Keratinocyte (primary cell): ENCODE measurements at regions not wholly inside any gene's neighbourhood (a gene's known extent, or its start where the extent isn't known, plus 50 kb on each side); places are given as distances from the start of the nearest gene placed in this dataset.
A peak's percentile ranks its signal among the peaks of the same experiment; 100 is the strongest.

ENCODE experiments used
- EZH2 ChIP-seq: IDR thresholded peaks from one replicate; pipeline ENCODE4 v1.6.1; 2012; ENCODE audit warnings: inconsistent platforms, mild to moderate bottlenecking, low read length, moderate library complexity
- TF ChIP-seq, protein P1 (sequence below), 3 experiments: IDR thresholded peaks in 1 of 3; conservative IDR thresholded peaks in 1 of 3; optimal IDR thresholded peaks in 1 of 3; 2 replicates in 2 of 3; 3 replicates in 1 of 3; pipeline versions ENCODE3 to v1.5.1; 2011; ENCODE audit warnings: low read length in 3 of 3, mild to moderate bottlenecking in 3 of 3, moderate library complexity in 2 of 3, control low read depth in 1 of 3, inconsistent platforms in 1 of 3; ENCODE audit not compliant: insufficient read depth in 2 of 3; ENCODE audit errors: extremely low read depth in 1 of 3

DNA sequence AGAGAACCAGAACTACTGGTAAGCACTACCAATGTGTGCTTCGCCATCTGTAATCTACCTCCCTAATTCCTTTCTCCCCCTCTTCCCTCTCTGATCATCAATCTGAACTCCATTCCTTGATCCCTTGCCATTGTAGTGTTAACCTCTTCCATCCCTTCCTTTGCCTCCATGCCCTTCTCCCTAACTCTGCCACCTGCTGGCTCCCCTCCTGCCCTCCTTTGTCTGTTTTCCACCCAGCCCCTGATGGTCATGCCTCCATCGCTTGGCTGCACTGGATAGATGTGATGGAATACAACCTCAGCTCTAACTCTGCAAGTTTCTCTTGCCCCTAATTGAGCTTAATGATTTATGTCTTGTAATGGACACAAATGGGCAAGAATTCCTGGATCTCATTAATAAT lies 108.2 kb upstream of the ASIC2 start:
- TF ChIP-seq, protein P1, sequence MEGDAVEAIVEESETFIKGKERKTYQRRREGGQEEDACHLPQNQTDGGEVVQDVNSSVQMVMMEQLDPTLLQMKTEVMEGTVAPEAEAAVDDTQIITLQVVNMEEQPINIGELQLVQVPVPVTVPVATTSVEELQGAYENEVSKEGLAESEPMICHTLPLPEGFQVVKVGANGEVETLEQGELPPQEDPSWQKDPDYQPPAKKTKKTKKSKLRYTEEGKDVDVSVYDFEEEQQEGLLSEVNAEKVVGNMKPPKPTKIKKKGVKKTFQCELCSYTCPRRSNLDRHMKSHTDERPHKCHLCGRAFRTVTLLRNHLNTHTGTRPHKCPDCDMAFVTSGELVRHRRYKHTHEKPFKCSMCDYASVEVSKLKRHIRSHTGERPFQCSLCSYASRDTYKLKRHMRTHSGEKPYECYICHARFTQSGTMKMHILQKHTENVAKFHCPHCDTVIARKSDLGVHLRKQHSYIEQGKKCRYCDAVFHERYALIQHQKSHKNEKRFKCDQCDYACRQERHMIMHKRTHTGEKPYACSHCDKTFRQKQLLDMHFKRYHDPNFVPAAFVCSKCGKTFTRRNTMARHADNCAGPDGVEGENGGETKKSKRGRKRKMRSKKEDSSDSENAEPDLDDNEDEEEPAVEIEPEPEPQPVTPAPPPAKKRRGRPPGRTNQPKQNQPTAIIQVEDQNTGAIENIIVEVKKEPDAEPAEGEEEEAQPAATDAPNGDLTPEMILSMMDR (optimal IDR thresholded peaks at IDR 0.05 in 1 of 3, IDR thresholded peaks at IDR 0.05 in 1 of 3, conservative IDR thresholded peaks at IDR 0.05 in 1 of 3; ENCODE audit: extremely low read depth in 1 of 3, insufficient read depth in 2 of 3, low read length in 3 of 3), result peak in 1 of 3 experiments; percentile 0
- no peak for TF ChIP-seq EZH2
